Hepatic stellate cell (primary cell): ENCODE measurements at regions not wholly inside any gene's neighbourhood (a gene's known extent, or its start where the extent isn't known, plus 50 kb on each side); places are given as distances from the start of the nearest gene placed in this dataset.
"Not testable (repeated sequence)": the region's sequence is repeated elsewhere in the genome, so short reads cannot be mapped to it uniquely, and the experiment has no call there.

ENCODE experiments used
- DNase-seq: peaks from one replicate; pipeline ENCODE4 v3.0.0; 2011; ENCODE audit warnings: low spot score

DNA sequence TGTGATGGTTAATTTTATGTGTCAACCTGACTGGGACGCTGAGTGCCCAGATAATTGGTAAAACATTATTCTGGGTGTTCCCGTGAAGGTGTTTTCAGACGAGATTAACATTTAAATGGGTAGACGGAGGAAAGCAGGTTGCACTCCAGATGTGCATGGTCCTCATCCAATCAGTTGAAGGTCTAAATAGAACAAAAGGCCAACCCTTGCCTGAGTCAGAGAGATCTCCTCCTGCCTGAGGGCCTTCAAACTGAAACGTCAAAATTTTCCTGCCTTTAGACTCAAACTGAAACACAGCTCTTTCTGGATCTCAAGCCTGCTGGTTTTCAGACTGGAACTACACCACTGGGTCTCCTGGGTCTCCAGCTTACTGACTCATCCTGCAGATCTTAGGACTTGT is 73.5 kb downstream of the NPIPA8 start:
- DNase-seq: not testable (repeated sequence)

- not testable (repeated sequence) for DNase-seq
Observed at GRCh38 chr16:18261848-18262247, 74.7 kb downstream of the NPIPA8 start.

DNA sequence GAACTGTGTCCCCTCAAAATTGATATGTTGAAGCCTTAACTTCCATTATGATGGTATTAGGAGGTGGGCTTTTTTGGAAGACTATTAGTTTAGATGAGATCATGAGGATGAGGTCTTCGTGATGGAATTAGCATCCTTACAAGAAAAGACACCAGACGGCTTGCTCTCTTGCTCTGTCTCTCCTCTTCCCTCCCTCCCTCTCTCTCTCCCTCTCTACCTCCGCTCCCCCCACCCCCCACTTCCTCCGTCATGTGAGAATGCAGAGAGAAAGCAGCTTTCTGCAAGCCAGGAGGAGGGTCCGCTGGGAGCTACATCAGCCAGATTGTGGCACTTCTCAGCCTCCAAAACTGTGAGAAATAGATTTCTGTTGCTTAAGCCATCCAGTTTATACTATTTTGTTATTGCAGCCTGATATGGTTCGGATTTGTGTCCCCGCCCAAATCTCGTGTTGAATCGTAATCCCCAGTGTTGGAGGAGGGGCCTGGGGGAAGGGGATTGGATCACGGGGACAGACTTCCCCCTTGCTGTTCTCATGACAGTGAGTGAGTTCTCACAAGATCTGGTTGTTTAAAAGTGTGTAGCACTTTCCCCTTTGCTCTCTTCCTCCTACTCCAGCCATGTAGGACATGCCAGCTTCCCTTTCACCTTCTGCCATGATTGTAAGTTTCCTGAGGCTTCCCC is 76.9 kb downstream of the NPIPA8 start:
- not testable (repeated sequence) for DNase-seq

DNA sequence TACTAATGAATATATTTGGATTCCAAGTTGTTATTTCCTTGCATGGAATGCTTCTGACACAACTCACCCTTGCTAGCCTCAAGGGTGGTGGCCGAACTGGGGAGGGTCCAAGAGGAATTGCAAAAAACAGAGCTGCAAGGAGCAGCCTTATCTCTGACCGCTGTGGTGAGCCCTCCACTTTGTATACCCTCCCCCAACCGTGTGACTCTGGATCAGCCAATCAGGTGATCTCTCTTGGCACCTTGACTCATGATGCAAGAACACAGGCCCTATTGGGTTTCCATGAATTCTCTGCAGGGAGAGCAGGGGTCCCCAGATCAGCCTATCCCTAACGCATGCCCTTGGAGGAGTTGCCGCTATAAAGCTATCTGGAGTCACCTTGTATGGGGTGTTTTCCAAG is 83.6 kb downstream of the NPIPA8 start:
- not testable (repeated sequence) for DNase-seq

GRCh38 chr16:18230505-18230904 is 106.0 kb downstream of the NPIPA8 start:
- DNase-seq: not testable (repeated sequence)

- DNase-seq: not testable (repeated sequence)
Observed at GRCh38 chr16:18222054-18223009, 114.2 kb downstream of the NPIPA8 start.

- DNase-seq: not testable (repeated sequence)
Observed at GRCh38 chr16:18217741-18218140, 118.8 kb downstream of the NPIPA8 start.

GRCh38 chr16:18216814-18217213 is 119.7 kb downstream of the NPIPA8 start:
- DNase-seq: not testable (repeated sequence)

GRCh38 chr16:18213810-18214209 is 122.7 kb downstream of the NPIPA8 start:
- DNase-seq: not testable (repeated sequence)

- DNase-seq: not testable (repeated sequence)
Observed at GRCh38 chr16:18211505-18211904, 125.0 kb downstream of the NPIPA8 start.

GRCh38 chr16:18204786-18205185 is 131.8 kb downstream of the NPIPA8 start:
- DNase-seq: not testable (repeated sequence)

DNA sequence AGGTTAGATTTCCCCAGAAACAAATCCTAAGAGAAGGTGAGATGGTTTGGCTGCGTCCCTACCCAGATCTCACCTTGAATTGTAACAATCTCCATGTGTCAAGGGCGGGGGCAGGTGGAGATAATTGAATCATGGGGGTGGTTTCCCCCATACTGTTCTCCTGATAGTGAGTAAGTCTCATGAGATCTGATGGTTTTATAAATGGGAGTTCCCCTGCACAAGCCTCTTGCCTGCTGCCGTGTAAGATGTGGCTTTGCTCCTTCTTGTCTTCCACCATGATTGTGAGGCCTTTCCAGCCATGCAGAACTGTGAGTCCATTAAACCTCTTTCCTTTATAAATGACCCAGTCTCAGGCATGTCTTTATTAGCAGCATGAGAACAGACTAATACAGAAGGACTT is 132.2 kb downstream of the NPIPA8 start:
- DNase-seq: not testable (repeated sequence)

DNA sequence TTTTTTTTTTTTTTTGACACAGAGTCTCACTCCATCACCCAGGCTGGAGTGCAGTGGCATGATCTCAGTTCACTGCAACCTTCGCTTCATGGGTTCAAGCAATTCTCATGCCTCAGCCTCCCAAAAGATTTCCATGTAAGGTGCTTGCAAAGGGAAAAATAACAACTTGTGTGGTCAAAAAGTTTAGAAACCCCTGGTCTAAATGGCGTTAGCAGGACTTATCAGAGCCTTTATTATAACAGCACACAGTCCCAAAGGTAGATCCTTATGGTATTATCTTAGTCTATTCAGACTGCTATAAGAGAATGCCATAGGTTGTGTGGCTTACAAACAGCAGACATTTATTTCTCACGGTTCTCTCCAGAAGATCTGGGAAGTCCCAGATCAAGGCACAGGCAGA is 135.0 kb downstream of the NPIPA8 start:
- not testable (repeated sequence) for DNase-seq

DNA sequence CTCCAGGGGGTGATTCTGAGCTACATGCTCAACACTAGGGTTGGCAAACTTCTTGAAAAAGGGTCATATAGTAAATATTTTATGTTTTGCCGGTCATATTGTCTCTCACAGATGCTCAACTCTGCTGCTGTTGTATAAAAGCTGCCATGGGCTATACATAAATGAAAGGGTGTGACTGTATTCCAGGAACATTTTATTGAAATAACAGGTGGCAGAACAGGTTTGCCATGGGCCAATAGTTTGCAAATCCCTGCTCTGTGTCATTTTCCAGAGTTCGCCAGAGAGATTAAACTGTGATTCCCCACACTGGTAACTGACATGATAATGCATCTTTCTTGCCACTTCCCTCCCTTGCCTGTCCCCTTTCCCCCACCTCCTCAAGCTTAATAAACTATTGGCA is 144.1 kb downstream of the NPIPA8 start:
- DNase-seq: not testable (repeated sequence)

DNA sequence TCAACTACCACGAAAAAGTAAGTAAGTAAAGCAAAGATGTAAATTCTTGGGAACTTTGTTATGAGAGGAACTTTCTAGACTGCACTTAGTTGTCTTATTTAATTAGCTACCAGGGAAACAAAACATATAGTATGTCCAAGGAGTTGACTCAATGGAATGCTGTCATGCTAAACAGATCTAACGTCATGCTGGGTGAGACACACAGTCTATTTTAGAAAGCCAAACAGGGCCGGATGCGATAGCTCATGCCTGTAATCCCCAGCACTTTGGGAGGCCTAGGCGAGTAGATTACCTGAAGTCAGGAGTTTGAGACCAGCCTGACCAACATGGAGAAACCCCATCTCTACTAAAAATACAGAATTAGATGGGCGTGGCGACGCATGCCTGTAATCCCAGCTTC is 146.4 kb downstream of the NPIPA8 start:
- not testable (repeated sequence) for DNase-seq

- not testable (repeated sequence) for DNase-seq
Observed at GRCh38 chr16:18184755-18185154, 151.8 kb downstream of the NPIPA8 start.

DNA sequence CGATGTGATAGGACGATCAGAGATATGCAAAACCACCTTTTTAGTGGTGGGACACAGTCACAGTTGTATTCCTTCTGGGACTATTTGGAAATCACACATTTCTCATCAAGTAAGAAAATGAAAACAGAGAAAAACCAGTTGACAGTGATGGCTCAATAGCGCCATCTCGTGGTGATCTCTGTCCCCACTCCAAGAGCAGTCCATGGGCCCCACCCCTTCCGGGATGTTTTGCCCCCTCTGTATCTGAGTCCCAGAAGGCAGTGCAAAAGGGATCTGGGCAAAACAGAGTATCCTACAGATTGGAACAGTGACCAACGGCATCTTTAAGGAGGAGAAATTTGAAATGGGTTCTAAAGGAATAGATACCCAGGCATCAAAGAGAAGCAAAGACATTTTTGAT is 155.5 kb downstream of the NPIPA8 start:
- DNase-seq: not testable (repeated sequence)

DNA sequence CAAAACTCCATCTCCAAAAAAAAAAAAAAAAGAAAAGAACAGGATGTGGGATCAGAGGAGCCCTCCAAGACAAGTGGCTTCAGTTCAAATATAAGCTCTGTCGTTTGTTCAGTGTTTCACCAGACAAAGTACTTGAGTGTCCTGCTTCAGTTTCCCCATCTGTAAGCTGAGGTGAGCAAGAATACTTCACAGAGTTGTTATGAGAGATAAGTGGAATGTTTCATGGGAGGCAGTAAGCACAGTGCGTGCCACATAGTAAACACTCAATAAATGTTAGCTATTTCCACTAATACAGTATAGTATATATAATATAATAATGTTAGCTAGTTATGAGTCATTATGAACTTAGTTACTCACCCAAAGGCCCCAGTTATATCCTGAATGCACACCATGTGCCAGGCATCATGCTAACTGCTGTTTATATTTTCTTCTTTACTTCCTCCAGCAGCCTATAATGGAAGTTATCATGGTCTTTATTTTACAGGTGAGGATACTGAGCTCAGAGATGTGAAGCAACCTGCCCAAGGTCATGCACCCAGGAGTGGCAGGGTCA is 162.5 kb downstream of the NPIPA8 start:
- DNase-seq: not testable (repeated sequence)

DNA sequence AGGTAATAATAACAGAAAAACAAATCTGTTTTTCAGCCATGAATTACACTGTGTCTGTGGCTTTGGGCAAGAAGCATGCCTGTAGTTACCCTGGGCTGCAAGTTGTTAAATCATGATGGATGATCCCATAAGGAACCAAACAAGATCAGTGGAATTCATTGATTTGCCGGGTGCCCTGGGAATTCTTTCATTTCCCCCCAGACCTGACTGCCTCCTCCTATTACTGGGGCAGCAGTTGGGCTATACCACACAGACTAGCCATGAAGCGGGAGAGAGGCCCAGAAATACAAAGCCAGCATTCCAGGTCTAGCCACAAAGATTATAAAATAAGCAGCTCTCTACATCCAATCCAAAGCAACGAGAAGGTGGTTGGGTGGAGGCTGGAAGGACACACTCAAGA is 174.2 kb downstream of the NPIPA8 start:
- not testable (repeated sequence) for DNase-seq

DNA sequence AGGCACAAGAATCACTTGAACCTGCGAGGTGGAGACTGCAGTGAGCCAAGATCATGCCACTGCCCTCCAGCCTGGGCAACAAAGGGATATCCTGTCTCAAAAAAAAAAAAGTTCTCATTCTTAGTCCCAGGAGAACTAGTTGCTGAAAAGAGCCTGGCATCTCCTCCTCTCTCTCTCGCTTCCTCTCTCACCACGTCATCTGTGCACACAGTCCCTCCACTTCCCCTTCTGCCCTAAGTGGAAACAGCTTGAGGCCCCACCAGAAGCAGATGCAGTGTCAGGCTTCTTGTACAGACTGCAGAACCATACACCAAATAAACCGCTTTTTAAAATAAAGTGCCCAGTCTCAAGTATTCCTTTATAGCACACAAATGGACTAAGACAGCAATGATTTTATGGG is 175.3 kb downstream of the NPIPA8 start:
- DNase-seq: not testable (repeated sequence)

DNA sequence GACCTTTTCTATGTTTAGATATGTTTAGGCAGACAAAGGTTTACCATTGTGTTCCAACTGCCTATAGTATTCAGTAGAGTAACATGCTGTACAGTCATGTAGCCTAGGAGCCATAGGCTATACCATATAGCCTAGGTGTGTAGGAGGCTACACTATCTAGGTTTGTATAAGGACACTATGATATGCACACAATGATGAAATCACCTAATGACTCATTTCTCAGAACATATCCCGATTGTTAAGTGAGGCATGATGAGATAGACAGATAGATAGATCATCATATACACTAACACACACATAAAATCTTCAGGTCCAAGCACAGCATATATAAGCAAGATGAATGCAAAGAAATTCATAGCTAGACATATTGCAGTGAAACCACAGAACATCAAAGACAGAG is 177.4 kb downstream of the NPIPA8 start:
- not testable (repeated sequence) for DNase-seq

DNA sequence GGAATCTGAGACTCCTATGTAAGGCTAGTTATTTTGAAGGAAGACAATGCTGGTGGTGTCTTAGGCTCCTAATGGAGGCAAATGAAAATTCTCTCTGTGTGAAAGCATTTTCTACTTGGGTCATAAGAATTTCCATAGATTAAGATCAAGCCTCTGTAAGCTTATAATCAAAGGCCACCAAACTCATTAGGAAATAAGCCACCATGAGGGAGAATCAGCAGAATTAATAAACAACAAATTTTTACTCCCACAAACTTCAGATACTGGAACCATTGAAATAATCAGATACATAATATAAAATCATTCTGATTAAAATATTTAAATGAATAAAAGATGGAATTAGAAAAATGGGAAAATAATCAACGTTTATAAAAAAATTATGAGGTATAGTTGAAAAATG is 178.7 kb downstream of the NPIPA8 start:
- not testable (repeated sequence) for DNase-seq

GRCh38 chr16:18152832-18153231 is 183.7 kb downstream of the NPIPA8 start:
- DNase-seq: not testable (repeated sequence)
